ENCODE measurements at regions not wholly inside any gene's neighbourhood (a gene's known extent, or its start where the extent isn't known, plus 50 kb on each side); places are given as distances from the start of the nearest gene placed in this dataset.
"Not testable (repeated sequence)": the region's sequence is repeated elsewhere in the genome, so short reads cannot be mapped to it uniquely, and the experiment has no call there.

DNA sequence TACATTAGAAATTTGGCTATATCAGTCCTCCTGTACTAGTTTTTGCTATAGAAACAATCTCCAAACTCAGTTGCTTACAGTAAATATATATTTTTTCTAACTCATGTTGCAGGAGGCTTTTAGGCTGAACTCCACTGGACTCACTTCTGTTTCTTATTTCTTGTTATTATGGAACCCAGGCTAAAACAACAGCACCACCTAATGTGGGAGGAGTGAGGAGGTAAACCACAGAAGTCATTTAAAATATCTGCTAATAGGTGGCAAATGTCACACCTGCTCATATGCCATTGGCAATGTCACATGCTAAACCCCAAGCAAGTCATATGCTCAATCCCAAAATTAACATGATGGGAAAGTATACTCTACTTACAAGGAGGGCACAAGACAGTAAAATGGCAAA is 462.2 kb downstream of the PLOD2 start:
- Histone ChIP-seq H3K36me3 (ENCODE audit: control insufficient read depth, insufficient read depth, low read length, severe bottlenecking) (no peaks in the 10 kb centered on the region), H3K4me3 (ENCODE audit: low read length) (no peak overlapping the region), H3K9ac (ENCODE audit: low read length) (no peak overlapping the region), H3K9me3 (ENCODE audit: control insufficient read depth, low read length) (no peaks in the 10 kb centered on the region), H3K4me1 (ENCODE audit: control insufficient read depth, insufficient read depth, low read length) (peaks cover 12% of the 10 kb centered on the region), H3K27me3 (replicated peaks; ENCODE audit: control insufficient read depth, insufficient read depth, low read length) (no peaks in the 10 kb centered on the region)
- DNase-seq (ENCODE audit: low read depth): no peak

DNA sequence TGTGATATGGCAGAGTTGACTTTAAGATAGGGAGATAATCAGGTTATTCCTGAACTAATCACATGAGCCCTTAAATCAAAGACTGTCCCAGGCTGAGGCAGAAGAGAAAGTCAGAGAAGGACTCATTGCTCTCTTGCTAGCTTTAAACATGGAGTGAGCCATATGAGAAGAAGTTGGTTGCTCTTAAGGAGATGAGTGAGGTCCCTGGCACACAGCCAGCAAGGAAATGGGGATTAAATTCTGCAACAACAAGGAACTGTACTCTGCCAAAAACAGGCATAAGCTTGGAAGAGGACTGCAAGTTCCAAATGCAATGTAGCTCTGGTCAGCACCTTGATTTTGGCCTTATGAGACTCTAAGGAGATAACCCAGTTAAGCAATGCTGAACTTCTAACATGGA is 457.0 kb downstream of the PLOD2 start:
- Histone ChIP-seq H3K4me1 (ENCODE audit: control insufficient read depth, insufficient read depth, low read length) (peaks cover under 1% of the 10 kb centered on the region), H3K9me3 (ENCODE audit: control insufficient read depth, low read length) (no peaks in the 10 kb centered on the region), H3K4me3 (ENCODE audit: low read length) (no peak overlapping the region), H3K36me3 (ENCODE audit: control insufficient read depth, insufficient read depth, low read length, severe bottlenecking) (no peaks in the 10 kb centered on the region), H3K9ac (ENCODE audit: low read length) (no peak overlapping the region), H3K27me3 (replicated peaks; ENCODE audit: control insufficient read depth, insufficient read depth, low read length) (no peaks in the 10 kb centered on the region)
- peak; percentile 41 for DNase-seq (ENCODE audit: low read depth)

DNA sequence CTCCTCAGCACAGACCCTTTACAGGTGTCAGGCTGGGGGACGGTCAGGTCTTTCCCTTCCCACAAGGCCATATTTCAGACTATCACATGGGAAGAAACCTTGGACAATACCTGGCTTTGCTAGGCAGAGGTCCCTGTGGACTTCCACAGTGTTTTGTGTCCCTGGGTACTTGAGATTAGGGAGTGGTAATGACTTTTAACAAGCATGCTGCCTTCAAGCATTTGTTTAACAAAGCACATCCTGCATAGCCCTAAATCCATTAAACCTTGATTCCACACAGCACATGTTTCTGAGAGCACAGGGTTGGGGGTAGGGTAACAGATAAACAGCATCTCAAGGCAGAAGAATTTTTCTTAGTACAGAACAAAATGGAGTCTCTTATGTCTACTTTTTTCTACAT is 451.2 kb downstream of the PLOD2 start:
- not testable (repeated sequence) for DNase-seq (ENCODE audit: low read depth); H3K4me1 ChIP-seq (ENCODE audit: control insufficient read depth, insufficient read depth, low read length); H3K9ac ChIP-seq (ENCODE audit: low read length); H3K9me3 ChIP-seq (ENCODE audit: control insufficient read depth, low read length); H3K36me3 ChIP-seq (ENCODE audit: control insufficient read depth, insufficient read depth, low read length, severe bottlenecking); H3K27me3 ChIP-seq (replicated peaks; ENCODE audit: control insufficient read depth, insufficient read depth, low read length); H3K4me3 ChIP-seq (ENCODE audit: low read length)

DNA sequence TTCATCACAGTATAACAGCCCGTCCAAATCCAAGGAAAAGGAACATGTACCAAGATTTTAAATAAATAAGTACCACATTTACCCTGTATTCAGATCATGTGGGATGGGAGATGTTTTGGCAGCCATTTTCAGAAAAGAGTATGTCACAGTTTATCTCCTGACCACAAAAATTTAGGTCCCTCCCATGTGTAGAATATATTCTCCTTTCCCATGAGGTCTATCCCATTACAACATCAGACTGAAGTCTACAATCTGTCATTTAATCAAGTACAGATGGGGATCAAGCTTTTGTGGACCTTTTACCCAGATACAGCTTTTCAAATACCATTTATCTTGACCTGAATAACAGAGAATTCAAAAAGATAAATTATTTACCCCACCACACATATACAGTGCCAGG is 444.5 kb downstream of the PLOD2 start:
- H3K4me3 ChIP-seq (ENCODE audit: low read length): no peak overlapping the region
- no peak overlapping the region for H3K9ac ChIP-seq (ENCODE audit: low read length)
- H3K36me3 ChIP-seq (ENCODE audit: control insufficient read depth, insufficient read depth, low read length, severe bottlenecking): no peaks in the 10 kb centered on the region
- H3K27me3 ChIP-seq (replicated peaks; ENCODE audit: control insufficient read depth, insufficient read depth, low read length): no peaks in the 10 kb centered on the region
- DNase-seq (ENCODE audit: low read depth): peak; percentile 94
- H3K4me1 ChIP-seq (ENCODE audit: control insufficient read depth, insufficient read depth, low read length): peaks cover 26% of the 10 kb centered on the region
- H3K9me3 ChIP-seq (ENCODE audit: control insufficient read depth, low read length): no peaks in the 10 kb centered on the region

DNA sequence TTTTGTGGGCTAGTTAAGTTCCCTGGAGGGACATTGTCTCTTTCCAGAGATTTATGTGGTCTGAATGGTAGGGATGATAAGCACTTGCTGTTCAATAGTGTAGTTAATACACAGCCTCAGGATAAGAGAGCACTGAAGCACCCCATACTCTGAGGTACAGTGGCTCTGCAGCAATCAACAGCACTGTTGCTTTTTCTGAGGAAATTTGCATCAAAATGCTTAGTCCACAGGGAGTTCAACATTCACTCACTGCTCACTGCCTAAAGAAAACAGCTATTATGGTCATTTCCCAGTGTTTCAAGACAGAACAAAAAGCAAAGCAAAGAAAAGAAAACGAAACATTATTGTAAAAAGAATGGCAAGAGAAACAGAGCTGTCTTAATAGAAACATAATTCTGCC is 441.9 kb downstream of the PLOD2 start:
- Histone ChIP-seq H3K4me1 (ENCODE audit: control insufficient read depth, insufficient read depth, low read length) (peaks cover 25% of the 10 kb centered on the region), H3K9ac (ENCODE audit: low read length) (no peak overlapping the region), H3K27me3 (replicated peaks; ENCODE audit: control insufficient read depth, insufficient read depth, low read length) (no peaks in the 10 kb centered on the region), H3K9me3 (ENCODE audit: control insufficient read depth, low read length) (no peaks in the 10 kb centered on the region), H3K4me3 (ENCODE audit: low read length) (no peak overlapping the region), H3K36me3 (ENCODE audit: control insufficient read depth, insufficient read depth, low read length, severe bottlenecking) (no peaks in the 10 kb centered on the region)
- DNase-seq (ENCODE audit: low read depth): no peak

DNA sequence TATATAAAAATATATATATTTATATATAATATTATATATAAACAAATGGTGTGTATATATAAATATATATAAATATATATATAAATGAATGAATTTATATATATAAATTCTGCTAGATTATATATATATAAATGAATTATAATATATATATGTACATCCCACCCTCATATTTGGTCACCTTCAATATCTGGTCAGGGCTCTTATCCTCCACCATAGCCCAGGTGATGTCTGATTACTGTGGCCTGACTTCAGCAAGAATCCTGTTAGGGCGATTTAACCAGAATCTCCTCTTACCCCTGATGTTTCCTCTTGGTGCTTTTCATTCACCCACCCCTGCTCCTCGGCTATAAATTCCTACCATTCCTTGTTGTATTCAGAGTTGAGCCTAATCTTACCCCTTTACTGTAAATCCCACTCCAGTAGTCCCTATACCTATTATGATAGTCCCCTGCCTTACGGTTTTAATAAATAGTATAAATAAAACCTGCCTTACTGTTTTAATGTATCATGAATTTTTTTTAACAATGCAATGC is 439.6 kb downstream of the PLOD2 start:
- no peaks in the 10 kb centered on the region for H3K9me3 ChIP-seq (ENCODE audit: control insufficient read depth, low read length)
- H3K4me1 ChIP-seq (ENCODE audit: control insufficient read depth, insufficient read depth, low read length): peaks cover 19% of the 10 kb centered on the region
- no peaks in the 10 kb centered on the region for H3K27me3 ChIP-seq (replicated peaks; ENCODE audit: control insufficient read depth, insufficient read depth, low read length)
- H3K36me3 ChIP-seq (ENCODE audit: control insufficient read depth, insufficient read depth, low read length, severe bottlenecking): no peaks in the 10 kb centered on the region
- no peak for DNase-seq (ENCODE audit: low read depth)
- no peak overlapping the region for H3K4me3 ChIP-seq (ENCODE audit: low read length)
- no peak overlapping the region for H3K9ac ChIP-seq (ENCODE audit: low read length)

DNA sequence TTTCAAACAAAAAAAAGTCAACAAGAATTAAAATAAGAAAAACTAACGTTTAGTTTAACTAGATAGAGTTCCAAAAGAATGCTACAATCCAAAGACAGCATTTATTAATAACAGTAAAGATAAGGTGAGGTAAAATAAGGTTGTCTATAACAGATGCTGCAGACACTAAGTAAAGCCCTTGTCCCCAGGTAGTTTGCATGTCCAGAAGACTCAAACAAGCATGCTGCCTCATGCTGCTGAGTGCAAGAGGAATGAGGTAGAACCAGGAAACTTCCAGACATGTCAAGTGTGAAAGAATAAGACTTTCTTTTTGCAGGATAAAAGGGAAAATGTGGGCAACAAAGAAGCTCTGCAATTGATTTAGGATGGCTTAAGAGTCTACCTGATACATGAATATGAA is 439.2 kb downstream of the PLOD2 start:
- Histone ChIP-seq H3K36me3 (ENCODE audit: control insufficient read depth, insufficient read depth, low read length, severe bottlenecking) (no peaks in the 10 kb centered on the region), H3K9me3 (ENCODE audit: control insufficient read depth, low read length) (no peaks in the 10 kb centered on the region), H3K4me1 (ENCODE audit: control insufficient read depth, insufficient read depth, low read length) (peaks cover 14% of the 10 kb centered on the region), H3K4me3 (ENCODE audit: low read length) (no peak overlapping the region), H3K27me3 (replicated peaks; ENCODE audit: control insufficient read depth, insufficient read depth, low read length) (no peaks in the 10 kb centered on the region), H3K9ac (ENCODE audit: low read length) (no peak overlapping the region)
- no peak for DNase-seq (ENCODE audit: low read depth)

DNA sequence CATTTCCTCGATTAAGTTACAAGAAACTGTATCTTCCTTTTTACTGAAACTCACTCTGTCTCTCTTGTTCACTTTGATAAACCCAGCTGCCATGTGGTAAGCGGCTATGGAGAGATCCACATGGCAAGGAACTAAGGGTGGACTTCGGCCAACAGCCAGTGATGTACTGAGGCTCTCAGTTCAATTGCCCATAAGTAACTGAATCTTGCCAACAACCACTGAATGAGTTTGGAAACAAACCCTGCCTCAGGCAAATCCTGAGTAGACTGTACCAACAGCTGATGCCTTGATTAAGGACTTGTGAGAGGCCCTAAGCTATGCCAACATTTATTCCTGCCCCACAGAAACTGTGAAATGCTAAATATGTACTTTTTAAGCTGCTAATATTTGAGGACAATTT is 433.5 kb downstream of the PLOD2 start:
- H3K27me3 ChIP-seq (replicated peaks; ENCODE audit: control insufficient read depth, insufficient read depth, low read length): no peaks in the 10 kb centered on the region

DNA sequence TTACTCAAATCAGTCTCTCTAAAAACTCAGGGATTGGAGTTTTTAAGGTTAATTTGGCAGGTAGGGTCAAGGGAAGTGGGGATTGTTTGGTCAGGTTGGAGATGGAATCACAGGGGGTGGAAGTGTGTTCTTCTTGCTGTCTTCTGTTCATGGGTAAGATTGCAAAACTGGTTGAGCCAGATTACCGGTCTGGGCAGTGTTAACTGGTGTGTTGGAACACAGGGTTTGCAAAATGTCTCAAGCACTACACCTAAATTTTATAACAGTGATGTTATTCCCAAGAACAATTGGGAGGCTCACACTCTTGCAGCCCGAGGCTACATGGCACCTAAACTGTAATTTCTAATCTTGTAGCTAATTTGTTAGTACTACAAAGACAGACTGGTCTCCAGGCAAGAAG is 425.4 kb downstream of the PLOD2 start:
- DNase-seq (ENCODE audit: low read depth): no peak

More for the DNA sequence above, 433.5 kb downstream of the PLOD2 start:
- Histone ChIP-seq H3K4me1 (ENCODE audit: control insufficient read depth, insufficient read depth, low read length) (no peaks in the 10 kb centered on the region), H3K36me3 (ENCODE audit: control insufficient read depth, insufficient read depth, low read length, severe bottlenecking) (no peaks in the 10 kb centered on the region), H3K9ac (ENCODE audit: low read length) (no peak overlapping the region), H3K9me3 (ENCODE audit: control insufficient read depth, low read length) (no peaks in the 10 kb centered on the region), H3K4me3 (ENCODE audit: low read length) (no peak overlapping the region)
- DNase-seq (ENCODE audit: low read depth): no peak

DNA sequence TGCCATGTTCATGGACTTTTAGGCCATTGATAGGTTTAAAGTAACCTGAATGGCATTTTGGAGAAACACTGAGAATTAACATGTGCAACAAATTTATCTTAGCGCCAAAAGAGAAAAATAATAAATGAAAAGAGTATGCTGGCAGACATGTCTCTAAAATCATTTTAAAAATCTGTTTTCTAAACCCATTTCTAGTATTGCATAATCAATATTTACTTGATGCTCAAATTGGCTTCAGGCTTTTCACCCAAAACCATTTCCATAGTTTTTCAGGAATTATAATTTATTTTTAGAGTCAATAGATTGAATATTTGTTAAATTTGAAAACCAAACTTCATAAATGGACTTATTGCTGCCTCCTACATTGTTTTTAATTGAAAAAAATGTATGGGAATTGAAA is 423.0 kb downstream of the PLOD2 start:
- Histone ChIP-seq H3K27me3 (replicated peaks; ENCODE audit: control insufficient read depth, insufficient read depth, low read length) (no peaks in the 10 kb centered on the region), H3K36me3 (ENCODE audit: control insufficient read depth, insufficient read depth, low read length, severe bottlenecking) (no peaks in the 10 kb centered on the region), H3K4me1 (ENCODE audit: control insufficient read depth, insufficient read depth, low read length) (no peaks in the 10 kb centered on the region), H3K9me3 (ENCODE audit: control insufficient read depth, low read length) (peaks cover 4% of the 10 kb centered on the region), H3K9ac (ENCODE audit: low read length) (no peak overlapping the region), H3K4me3 (ENCODE audit: low read length) (no peak overlapping the region)
- DNase-seq (ENCODE audit: low read depth): no peak

More for the DNA sequence above, 425.4 kb downstream of the PLOD2 start:
- no peaks in the 10 kb centered on the region for H3K9me3 ChIP-seq (ENCODE audit: control insufficient read depth, low read length)
- no peaks in the 10 kb centered on the region for H3K27me3 ChIP-seq (replicated peaks; ENCODE audit: control insufficient read depth, insufficient read depth, low read length)
- H3K4me1 ChIP-seq (ENCODE audit: control insufficient read depth, insufficient read depth, low read length): no peaks in the 10 kb centered on the region
- H3K4me3 ChIP-seq (ENCODE audit: low read length): no peak overlapping the region
- H3K36me3 ChIP-seq (ENCODE audit: control insufficient read depth, insufficient read depth, low read length, severe bottlenecking): no peaks in the 10 kb centered on the region
- no peak overlapping the region for H3K9ac ChIP-seq (ENCODE audit: low read length)

DNA sequence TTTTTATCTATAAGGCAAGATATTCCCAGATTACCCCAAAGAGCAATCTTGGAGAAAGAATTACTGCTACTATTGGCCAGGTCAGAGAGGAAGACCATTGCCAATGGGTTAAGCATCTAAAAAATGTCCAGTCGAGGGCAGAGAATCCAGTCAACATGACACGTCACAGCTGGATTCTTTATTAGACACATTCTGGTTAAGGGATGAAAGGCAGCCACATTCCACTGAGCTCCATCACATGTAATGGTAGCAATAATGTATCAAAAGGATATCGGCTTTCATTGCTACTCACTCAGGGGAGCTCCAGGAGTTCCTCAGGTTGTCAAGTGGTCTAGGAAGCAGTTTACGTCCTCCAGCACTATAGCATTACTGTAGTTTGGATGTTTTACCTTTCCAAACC is 421.1 kb downstream of the PLOD2 start:
- H3K9ac ChIP-seq (ENCODE audit: low read length): no peak overlapping the region
- H3K36me3 ChIP-seq (ENCODE audit: control insufficient read depth, insufficient read depth, low read length, severe bottlenecking): no peaks in the 10 kb centered on the region
- H3K9me3 ChIP-seq (ENCODE audit: control insufficient read depth, low read length): peaks cover 4% of the 10 kb centered on the region
- no peak overlapping the region for H3K4me3 ChIP-seq (ENCODE audit: low read length)
- no peak for DNase-seq (ENCODE audit: low read depth)
- no peaks in the 10 kb centered on the region for H3K27me3 ChIP-seq (replicated peaks; ENCODE audit: control insufficient read depth, insufficient read depth, low read length)
- no peaks in the 10 kb centered on the region for H3K4me1 ChIP-seq (ENCODE audit: control insufficient read depth, insufficient read depth, low read length)

DNA sequence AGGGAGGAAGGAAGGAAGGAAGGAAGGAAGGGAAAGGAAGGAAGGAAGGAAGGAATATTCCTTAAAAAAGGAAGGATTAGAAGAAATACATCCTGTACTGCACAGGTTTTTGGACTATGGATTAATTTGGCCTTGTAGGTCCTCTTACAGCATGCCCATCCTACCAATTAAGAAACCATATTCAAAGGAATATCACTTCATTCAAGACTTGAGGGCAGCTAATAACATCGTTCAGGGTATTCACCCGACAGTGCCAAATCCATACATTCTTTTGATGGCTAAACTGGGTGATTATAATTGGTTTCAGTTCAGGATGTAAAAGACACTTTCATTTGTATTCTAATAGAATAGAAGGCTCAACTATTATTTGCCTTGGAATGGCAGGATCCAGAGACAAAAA is 410.3 kb downstream of the PLOD2 start:
- Histone ChIP-seq H3K4me3 (ENCODE audit: low read length) (no peak overlapping the region), H3K9ac (ENCODE audit: low read length) (no peak overlapping the region), H3K36me3 (ENCODE audit: control insufficient read depth, insufficient read depth, low read length, severe bottlenecking) (no peaks in the 10 kb centered on the region), H3K27me3 (replicated peaks; ENCODE audit: control insufficient read depth, insufficient read depth, low read length) (no peaks in the 10 kb centered on the region), H3K9me3 (ENCODE audit: control insufficient read depth, low read length) (no peaks in the 10 kb centered on the region), H3K4me1 (ENCODE audit: control insufficient read depth, insufficient read depth, low read length) (no peaks in the 10 kb centered on the region)
- no peak for DNase-seq (ENCODE audit: low read depth)
